Panc1 (cell line): ENCODE measurements at regions not wholly inside any gene's neighbourhood (a gene's known extent, or its start where the extent isn't known, plus 50 kb on each side); places are given as distances from the start of the nearest gene placed in this dataset.

ENCODE experiments used
- CTCF ChIP-seq: fragments of 450-650 bp; IDR thresholded peaks from 2 replicates; pipeline ENCODE4 v1.5.1; 2017; ENCODE audit warnings: mild to moderate bottlenecking
- POLR2AphosphoS5 ChIP-seq: IDR thresholded peaks from 2 replicates; pipeline ENCODE4 v1.6.1; 2012; ENCODE audit warnings: mild to moderate bottlenecking, low read depth, low read length, moderate library complexity
- REST ChIP-seq, 2 experiments: IDR thresholded peaks; 2 replicates each; pipeline ENCODE4 v1.6.1; 2011 to 2012; ENCODE audit warnings: low read depth in 2 of 2, control low read depth in 1 of 2, low read length in 1 of 2, mild to moderate bottlenecking in 1 of 2, moderate library complexity in 1 of 2; ENCODE audit not compliant: insufficient read depth in 1 of 2
- SIN3A ChIP-seq: IDR thresholded peaks from 2 replicates; pipeline ENCODE4 v1.6.1; 2012; ENCODE audit warnings: low read depth, mild to moderate bottlenecking, low read length, moderate library complexity, borderline replicate concordance; ENCODE audit not compliant: insufficient read depth
- TCF7L2 ChIP-seq: IDR thresholded peaks from 2 replicates; pipeline ENCODE4 v1.6.1; 2011; ENCODE audit warnings: mild to moderate bottlenecking, low read depth, low read length, inconsistent platforms

- TF ChIP-seq CTCF (no peak), POLR2AphosphoS5 (no peak), REST (IDR thresholded peaks at IDR 0.05; ENCODE audit: insufficient read depth in 1 of 2, low read depth in 2 of 2, low read length in 1 of 2) (no peak), TCF7L2 (no peak), SIN3A (no peak)
These were observed 99.1 kb downstream of the NPY start for GRCh38 chr7:24383055-24383454.
